AG04450 (cell line): ENCODE measurements at regions not wholly inside any gene's neighbourhood (a gene's known extent, or its start where the extent isn't known, plus 50 kb on each side); places are given as distances from the start of the nearest gene placed in this dataset.

Experiments used
- CTCF ChIA-PET: fragments of 300-600, 350-600 bp; formaldehyde crosslinking; extraction: SDS; loops from one replicate; lab custom pipeline; 2022; ENCODE audit warnings: antibody characterized with exemption, inconsistent platforms; lab: Charles Lee
- POLR2A ChIA-PET: fragments of 350-600 bp; formaldehyde crosslinking; extraction: SDS; loops from one replicate; lab custom pipeline; 2021; ENCODE audit warnings: antibody characterized with exemption, inconsistent platforms; lab: Yijun Ruan, JAX
- DNase-seq: peaks from one replicate; pipeline ENCODE4 v3.0.0-alpha.2; 2011; ENCODE audit warnings: low read depth, low spot score
- H3K27ac ChIP-seq: one replicate; pipeline ENCODE4 v1.5.1; 2012; ENCODE audit warnings: low read depth, low read length, control low read depth
- H3K27me3 ChIP-seq: one replicate; pipeline ENCODE4 v1.6.0; 2012; ENCODE audit warnings: low read length; ENCODE audit not compliant: control insufficient read depth, insufficient read depth
- H3K4me3 ChIP-seq: 2 replicates; pipeline ENCODE4 v1.5.1; 2011; ENCODE audit warnings: mild to moderate bottlenecking, low read depth, low read length, control low read depth
- H3K9me3 ChIP-seq: 2 replicates; pipeline ENCODE4 v1.5.1; 2012; ENCODE audit warnings: low read length; ENCODE audit not compliant: control insufficient read depth, insufficient read depth
- CTCF ChIP-seq: IDR thresholded peaks from 2 replicates; pipeline ENCODE4 v1.5.1; 2011; ENCODE audit warnings: low read depth, low read length, control low read depth, inconsistent platforms

GRCh38 chr15:38053205-38053604 is 118.8 kb downstream of the TMCO5A start:
- Histone ChIP-seq H3K9me3 (no peaks in the 10 kb centered on the region), H3K27ac (no peak overlapping the region), H3K27me3 (no peaks in the 10 kb centered on the region), H3K4me3 (no peak overlapping the region)
- TF ChIP-seq CTCF: no peak
- no peak for DNase-seq
- ChIA-PET POLR2A (no interaction called here), CTCF (no interaction called here)

- ChIA-PET POLR2A (no interaction called here), CTCF (no interaction called here)
- Histone ChIP-seq H3K27me3 (no peaks in the 10 kb centered on the region), H3K9me3 (no peaks in the 10 kb centered on the region), H3K27ac (no peak overlapping the region), H3K4me3 (no peak overlapping the region)
- no peak for DNase-seq
- no peak for TF ChIP-seq CTCF
These were observed 119.3 kb downstream of the TMCO5A start for GRCh38 chr15:38053776-38054175.

- Histone ChIP-seq H3K27ac (no peak overlapping the region), H3K4me3 (no peak overlapping the region), H3K9me3 (no peaks in the 10 kb centered on the region), H3K27me3 (no peaks in the 10 kb centered on the region)
- DNase-seq: no peak
- POLR2A ChIA-PET: interaction anchor here (0.6 kb wide), 1 partner anchor 197 kb away, joined by 5 read pairs; no protein-coding TSS in a partner anchor
- CTCF ChIA-PET: no interaction called here
- TF ChIP-seq CTCF: no peak
These were observed 120.0 kb downstream of the TMCO5A start for GRCh38 chr15:38054488-38054887.

- DNase-seq: no peak
- ChIA-PET POLR2A (no interaction called here), CTCF (no interaction called here)
- H3K9me3 ChIP-seq: no peaks in the 10 kb centered on the region
- TF ChIP-seq CTCF: no peak
- H3K27me3 ChIP-seq: no peaks in the 10 kb centered on the region
- no peak overlapping the region for H3K4me3 ChIP-seq
- no peak overlapping the region for H3K27ac ChIP-seq
These were observed 124.2 kb downstream of the TMCO5A start for GRCh38 chr15:38058596-38059075.

- ChIA-PET POLR2A (no interaction called here), CTCF (interaction anchor here (0.8 to 1.9 kb wide), 2 partner anchors 9 to 381 kb away, joined by 3 to 4 read pairs; no protein-coding TSS in a partner anchor)
- H3K4me3 ChIP-seq: no peak overlapping the region
- TF ChIP-seq CTCF: no peak
- H3K9me3 ChIP-seq: no peaks in the 10 kb centered on the region
- H3K27me3 ChIP-seq: no peaks in the 10 kb centered on the region
- DNase-seq: no peak
- H3K27ac ChIP-seq: no peak overlapping the region
These were observed 125.2 kb downstream of the TMCO5A start for GRCh38 chr15:38059665-38060064.
